Stimulated activated CD4-positive, alpha-beta T cell treated with anti-CD3 and anti-CD28 coated beads, Interleukin-12 subunit alpha, Interleukin-12 subunit beta, amount 100 ng/mL, for 4 hours (primary cell): ENCODE measurements at regions not wholly inside any gene's neighbourhood (a gene's known extent, or its start where the extent isn't known, plus 50 kb on each side); places are given as distances from the start of the nearest gene placed in this dataset.

Experiments
- DNase-seq: peaks from one replicate; pipeline ENCODE4 v3.0.0-alpha.2; 2020

DNA sequence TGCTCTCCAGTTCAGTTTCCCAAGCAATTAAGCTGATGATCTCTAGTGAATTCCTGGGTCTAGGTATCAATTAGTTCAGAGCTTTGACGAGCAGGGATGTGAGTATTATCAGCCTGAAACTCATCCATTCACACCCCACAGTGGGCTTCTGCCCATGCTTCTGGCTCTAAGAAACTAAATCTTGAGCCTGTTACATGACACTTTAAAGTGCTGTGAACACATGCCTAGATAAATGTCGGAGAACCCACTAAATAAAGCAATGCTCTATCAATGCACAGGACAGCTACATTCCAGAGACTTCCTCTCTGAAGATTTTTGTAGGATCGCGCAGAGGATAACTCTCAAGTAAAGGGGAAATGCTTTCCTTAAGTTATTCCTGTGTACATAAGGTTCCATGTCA, 356.5 kb upstream of the TNP1 start:
- DNase-seq, result no peak

DNA sequence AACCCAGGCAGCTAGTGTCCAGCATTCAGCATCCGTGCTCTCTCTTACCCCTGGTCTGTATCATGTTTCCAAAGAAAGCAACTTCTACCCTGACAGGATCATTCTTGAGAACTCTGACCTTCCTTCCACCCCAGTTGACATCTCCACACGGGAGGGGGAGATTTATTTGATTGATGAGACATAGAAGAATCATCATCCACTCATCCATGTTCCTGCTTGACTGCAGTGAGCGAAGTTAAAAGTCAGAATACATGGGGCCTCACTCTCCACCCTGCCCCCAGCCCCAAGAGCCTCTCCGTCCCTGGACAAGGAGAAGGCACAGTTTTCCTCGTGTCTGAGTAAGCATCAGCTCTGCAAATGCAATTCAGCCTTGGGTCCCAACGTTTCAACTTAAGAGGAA, 356.0 kb upstream of the TNP1 start:
- no peak for DNase-seq

DNA sequence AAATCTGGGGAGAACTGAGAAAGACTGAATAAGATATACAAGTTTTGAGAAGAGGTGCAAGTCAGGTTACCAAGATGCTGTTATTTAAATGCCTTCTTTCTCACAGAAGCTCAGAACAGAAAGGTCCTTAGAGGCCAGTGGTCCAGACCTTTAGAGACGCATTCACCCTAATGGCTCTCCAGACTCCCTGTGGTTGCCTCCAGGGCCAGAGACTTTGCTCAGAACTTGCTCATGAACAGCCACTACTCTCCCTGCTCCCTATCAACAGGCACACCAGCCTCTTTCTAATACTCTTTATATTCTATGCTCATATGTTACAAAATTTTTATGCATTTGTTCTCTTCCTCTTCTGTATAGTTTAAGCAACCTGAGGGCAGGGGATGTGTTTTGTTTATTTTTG, 349.0 kb upstream of the TNP1 start:
- DNase-seq, result no peak

DNA sequence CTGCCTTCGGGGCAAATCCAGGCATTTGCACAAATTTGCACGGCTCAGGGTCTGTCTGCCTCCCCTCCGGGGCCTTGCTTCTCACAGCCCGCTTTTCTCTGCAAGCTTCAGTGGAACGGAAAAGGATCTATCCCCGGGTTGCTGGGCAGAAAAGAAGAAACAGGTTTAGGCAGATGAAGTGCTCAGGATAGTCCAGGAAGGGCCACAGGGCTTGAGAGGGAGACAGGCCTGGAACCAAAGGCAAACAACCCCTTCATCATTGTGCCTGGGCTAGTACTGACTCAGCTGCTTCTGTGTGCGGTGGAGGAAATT, 347.8 kb upstream of the TNP1 start:
- DNase-seq, result no peak

DNA sequence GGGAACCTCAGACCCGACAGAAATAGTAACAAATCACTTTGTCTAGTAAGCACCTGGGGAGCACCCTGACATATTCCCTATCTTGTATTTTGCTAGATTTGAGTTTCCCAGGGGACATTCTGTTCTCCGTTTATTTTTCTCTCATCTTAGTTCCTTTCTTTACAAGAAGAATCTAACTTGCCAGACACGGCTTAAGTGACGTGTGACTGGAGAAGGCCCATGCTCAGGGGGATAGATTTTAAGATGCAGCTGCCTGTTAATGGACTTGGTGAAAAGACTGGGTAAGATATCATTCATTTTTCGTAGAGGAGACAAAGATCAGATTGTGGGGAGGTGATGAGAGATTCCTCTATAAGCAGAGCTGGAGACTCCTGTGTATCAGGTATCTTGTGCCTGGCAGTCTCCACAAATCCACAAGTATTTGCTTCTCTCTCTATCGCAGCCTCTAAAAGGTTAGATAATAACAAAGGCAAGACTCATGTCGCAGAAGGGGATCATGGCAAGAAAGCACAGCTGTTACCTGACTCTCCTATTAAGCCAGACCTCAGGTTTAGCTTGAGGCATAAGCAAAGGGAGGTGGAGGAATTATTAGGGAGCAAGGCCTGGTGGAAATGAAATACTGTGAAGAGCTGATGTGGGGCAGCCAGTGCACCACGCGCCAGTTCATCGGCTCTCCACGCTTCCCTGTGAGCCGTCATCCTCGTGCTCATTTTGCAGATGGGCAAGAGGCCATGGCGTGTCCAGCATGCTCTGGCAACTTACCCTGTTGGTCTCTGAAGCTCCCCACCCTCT, 347.2 kb upstream of the TNP1 start:
- no peak for DNase-seq

DNA sequence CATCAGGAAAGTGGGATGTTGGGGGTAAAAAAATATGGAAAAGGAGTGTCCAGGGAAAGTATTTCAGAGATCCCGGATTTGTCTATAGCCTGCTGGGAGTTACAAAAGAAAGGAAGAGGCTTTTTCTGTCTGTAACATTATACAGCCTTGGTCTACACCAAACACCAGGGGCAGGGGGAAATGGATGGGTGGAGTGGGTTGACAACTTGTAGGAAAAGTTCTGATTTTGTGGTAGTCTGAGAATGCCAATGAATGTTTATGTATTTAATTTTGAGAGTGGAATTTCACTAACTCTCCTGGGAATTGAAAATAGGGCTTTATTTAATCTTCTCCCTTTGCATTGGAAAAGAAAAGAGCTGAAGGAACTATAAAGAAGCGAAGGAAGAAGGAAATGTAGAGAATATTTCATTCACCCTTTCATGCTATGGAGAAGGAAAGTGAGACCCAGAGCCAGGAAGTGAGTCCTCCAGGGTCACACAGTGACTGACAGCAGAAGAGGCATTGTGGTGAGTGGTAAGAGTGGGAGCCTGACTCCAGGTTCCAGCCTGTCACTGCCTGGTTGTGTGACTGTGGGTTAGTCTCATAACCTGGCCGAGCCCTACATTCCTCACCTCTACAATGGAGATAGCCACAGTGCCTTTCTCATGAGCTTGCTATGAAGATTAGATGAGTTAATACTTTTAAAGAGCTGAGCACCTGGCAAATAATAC, 346.3 kb upstream of the TNP1 start:
- no peak for DNase-seq

DNA sequence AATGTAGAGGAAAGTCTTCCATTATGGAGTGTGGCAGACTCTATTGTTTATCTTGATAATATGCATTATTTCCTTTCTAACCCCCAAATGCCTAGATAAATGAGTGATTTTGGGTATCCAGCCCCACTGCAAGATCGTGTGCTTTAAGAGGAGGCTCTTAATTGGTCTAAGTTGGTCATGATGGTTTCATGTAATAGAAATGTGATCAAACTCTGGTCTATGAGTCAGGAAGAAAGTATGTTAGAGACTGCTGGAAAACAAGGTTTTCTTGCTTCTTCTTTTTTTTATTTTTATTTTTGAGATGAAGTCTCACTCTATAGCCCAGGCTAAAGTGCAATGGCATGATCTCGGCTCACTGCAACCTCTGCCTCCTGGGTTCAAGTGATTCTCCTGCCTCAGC, 344.5 kb upstream of the TNP1 start:
- DNase-seq, result no peak

DNA sequence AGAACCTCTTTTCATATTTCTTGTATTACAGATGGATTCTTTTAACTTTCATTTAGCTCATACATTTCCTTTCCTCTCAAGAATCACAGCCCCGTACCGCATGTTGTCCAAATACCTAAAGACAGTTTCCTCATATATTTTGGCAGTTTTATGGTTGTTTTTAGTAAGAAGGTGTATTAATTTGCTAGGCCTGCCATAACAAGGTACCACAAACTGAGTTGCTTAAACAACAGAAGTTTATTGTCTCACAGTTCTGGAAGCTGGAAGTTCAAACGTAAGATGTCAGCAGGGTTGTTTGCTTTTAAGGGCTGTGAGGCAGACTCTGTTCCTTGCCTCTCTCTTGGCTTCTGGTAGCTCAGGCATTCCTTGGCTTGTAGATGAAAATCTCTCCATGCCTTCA, 343.2 kb upstream of the TNP1 start:
- no peak for DNase-seq

DNA sequence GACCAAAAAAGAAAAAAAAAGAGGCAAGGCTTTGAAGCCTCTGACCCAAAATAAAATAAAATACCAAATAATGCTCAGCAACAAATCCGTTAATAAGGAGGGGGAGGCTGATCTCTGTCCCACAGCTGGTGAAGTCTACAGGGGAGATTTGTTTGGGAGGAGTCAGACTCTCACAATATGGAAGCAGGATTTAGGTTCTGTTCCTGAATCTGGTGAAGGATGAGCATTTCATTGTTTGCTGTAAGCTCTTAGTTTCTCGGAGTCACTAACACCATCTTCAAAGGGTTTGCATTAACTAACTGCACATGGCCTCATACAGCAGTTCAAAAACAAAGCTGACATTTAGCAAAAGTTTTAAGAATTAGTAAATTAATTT, 339.4 kb upstream of the TNP1 start:
- DNase-seq, result no peak

DNA sequence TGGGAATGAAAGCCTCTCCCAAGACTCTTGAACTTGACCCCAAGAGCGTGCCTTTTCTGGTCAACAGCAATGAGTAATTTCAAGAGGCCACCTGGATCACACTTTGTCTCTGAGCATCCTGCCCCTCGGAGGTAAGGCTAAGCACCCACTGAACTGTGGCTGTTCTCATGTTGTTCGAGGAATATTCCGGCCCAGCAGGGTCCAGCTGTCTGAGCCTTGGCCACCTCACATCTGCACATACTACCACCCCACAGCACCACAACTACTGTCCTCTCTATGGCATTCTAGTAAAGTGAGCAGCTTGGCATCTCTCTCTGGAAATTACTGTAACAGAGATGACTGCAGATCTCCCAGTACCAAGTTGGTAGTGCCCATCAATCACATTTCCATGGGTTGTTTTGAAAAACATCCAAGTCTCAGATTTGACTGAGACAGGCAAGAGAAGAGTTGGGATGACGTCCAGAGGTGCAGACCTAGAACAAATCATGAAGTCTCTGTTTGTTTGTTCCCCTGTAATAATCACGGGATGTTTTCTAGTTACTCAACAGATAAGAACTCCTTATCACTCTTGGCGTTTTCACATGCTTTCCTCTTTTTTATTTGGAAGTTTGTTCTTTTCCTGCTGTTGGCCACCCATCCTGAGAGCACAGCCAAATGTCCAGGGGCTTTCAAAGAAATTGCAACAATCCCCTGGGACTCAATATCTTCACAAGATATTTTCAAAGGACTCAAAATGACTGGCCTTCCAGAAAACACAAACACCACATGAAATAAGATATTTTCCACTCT, 336.0 kb upstream of the TNP1 start:
- no peak for DNase-seq

DNA sequence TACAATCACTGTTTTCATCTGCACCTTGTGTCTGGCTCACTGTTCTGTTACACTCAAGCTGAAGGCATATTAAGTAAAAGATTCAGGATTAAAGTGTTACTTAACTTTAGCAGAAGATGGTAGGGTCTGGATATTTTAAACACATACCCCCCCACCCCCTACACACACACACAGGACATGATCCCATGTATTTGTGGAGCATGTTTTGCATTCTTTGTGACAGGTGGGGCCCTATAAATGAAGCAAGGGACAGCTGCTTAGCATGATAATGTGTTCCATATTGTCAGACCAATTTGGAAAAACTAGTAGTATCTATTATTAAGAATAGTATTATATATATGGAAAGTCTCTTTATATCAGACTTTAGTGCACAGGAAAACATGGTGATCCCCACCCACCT, 335.2 kb upstream of the TNP1 start:
- DNase-seq, result no peak

DNA sequence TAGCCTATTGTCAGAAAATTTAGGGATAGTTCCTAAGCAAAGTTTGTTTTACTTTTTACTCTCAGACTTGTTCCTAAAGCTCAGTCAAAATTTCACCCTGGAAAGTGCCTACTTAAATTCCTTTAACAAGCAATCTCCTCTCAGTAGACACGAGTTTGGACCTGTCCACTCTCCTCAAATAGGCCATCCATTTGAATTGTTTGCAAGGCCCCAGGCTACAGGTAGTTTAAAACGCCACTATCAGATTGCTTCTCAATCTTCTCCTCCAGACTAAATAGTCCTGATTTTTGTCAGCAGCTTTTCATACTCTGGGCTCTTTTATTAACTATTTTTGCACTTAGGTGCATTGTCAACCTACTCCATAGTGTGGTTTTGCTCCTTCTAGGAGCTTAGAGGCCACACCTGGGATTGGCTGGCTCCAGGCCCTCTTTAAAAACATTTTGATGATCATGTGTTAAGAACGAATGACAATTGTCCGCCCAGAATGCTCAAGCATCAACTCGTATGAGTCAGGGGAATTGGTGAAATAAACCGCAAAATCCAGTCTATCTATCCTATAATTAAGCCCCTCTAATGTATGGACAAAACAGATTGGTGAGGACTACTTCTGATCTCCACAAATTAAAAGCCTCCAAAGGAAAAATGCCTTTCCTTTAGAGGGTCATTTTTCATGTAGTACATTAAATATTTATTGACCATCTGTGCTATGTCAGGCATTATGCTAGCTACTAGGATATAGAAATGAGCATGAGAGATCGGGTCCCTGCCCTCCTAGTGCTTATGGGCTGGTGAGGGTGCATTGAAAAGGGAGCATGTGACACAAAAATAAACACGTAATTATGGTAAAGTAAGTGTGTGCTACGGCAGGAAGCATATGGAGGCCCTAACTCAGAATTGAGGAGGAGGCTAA, 333.8 kb upstream of the TNP1 start:
- no peak for DNase-seq

DNA sequence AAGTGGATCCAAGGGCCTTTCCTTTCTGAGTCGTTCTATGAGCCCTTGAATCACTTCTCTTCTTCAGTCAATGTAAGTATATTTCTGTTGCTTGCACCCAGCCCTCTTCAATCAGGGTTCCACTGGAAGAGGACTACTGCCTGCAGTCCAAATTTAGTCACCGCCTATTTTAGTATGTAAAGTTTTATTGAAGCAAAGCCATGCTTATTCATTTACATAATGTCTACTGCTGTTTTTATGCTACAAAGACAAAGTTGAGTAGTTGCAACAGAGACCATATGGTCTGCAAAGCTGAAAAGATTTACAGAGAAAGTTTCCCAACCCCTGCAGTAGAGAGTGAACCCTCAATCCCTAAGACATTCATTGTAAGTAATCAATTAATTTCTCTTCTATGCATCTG, 332.5 kb upstream of the TNP1 start:
- DNase-seq, result no peak

DNA sequence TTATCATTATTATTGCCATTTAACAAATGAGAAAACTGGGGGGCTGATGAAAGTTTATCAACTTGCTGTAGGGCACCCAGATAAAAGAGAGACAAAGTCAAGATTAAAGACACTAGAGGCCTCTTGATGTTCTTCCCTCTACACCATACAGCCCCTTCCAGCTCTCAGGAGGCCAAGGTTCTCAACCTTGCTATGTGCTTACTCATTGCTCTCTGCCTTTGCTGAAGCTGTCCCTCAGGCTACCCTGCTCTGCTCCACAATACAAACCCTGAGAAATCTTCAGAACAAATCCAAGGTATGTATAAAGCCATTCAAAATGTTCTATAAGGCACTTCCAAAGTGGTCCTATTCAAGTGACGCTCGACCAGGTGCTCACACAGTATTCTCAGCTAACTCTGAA, 329.9 kb upstream of the TNP1 start:
- DNase-seq, result no peak

DNA sequence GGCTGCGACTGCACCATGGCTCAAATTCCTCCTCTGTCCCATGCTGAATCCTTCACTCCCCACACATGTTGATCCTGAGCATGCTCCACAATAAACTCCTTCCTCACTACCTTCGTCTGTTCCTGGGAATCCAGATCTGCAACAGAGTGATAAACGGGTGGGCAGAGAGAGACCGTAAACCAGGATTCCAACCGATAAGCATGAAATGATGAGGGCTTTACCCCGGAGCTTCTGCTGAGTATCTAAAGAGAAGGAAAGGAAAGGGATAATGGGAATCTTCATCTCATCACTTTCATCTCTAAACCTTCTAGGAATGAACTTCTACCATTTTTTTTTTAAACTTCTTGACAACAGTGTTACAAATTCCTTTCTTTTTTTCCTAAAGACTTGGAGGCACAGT, 329.3 kb upstream of the TNP1 start:
- no peak for DNase-seq

DNA sequence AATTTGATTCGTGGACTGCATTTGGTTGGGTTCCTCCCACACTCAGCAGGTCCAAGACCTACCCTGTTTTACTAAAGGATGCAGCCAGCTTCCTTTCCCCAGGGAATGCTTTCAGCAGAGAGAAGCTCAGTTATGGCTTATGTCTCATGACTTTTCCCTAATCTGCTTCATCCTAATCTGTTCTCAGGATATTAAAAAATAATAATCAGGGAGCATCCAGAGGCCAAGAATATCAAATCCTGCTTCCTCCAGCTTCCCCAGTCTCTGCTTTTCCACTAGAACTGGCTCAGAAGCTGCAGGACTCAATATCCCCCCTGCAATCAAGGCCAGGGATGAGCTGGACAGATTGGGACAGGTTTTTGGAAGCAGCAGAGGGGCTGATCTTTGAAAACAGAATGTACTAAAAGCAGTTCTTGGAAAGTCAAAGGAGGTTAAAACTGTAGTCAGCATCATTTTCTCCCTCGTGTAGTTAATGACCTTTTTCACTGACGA, 326.9 kb upstream of the TNP1 start:
- no peak for DNase-seq

DNA sequence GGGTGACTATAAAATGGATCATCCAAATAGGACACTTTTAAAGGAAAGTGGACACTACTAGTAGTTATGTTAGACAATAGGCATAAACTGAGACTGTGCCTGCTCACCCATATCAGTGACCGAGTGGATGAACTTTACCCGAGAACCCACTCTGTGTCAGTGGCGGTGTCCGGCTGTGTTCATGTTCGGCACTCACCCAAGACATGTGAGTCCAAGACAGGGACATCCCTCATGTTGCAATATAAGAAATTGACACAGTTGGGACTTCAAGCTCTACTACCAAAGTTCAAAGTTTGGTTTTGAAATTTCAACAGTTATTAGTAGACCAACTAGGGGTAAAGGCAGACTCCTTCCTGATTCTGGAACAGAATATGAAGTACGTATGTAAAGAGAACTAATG, 326.3 kb upstream of the TNP1 start:
- DNase-seq, result no peak

DNA sequence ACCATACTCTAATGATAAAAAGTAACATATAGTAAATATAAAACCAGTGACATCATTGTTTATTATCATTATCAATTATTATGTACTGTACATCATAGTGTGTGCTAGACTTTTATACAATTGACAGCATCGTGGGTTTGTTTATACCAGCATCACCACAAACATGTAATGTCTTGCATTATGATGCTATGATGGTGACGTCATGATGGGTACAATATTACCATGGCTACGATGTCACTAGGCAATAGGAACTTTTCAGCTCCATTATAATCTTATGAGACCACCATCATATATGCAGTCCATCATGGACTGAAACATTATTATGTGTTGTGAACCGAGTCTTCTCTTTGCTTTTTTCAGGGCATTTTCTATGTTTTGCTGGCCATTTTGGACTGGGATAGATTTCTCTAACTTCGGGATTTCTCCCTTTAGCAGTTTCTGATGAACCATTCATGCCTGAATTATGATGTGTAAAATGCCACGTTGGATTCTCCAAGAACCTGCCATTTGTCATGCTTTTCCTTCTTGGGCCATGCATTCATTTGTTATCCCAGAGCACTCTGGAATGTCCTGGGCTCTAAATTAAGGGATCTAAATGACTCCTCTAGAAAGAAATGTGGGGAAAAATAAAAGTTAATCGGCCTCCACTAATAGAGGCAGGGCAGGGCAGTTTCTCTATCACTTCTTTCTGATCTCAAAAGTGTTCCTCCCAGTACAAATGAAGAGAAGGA, 325.6 kb upstream of the TNP1 start:
- no peak for DNase-seq

DNA sequence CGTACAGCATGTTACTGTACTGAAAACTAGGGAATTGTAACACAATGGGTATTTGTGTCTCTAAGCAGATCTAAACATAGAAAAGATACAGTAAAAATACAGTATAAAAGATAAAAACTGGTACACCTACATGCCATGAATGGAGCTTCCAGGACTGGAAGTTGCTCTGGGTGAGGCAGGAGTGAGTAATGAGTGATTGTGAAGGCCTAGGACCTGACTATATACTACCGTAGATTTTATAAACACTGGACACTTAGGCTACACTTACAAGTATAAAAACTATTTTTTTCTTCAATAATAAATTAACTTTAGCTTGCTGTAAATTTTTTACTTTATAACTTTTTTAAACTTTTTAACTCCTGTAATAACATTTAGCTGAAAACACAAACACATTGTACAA, 324.4 kb upstream of the TNP1 start:
- no peak for DNase-seq

DNA sequence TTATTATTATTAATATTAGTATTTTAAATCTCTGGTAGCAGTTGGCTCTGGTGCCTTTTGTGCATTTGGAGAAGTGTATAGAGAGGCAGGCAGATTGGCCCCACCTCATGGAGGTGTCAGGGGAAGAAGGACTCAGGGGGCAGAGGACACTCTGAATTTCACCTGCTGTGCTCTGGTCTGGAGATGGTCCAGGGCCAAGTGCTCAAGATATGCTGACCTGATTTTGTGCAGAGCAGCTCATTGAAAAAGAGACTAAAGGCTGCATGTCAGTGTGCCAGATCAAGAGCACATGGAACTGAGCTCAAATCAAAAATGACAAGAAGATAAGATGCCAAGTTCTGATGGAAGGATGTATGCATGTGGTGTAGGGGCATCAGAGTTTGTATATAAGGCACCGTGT, 323.6 kb upstream of the TNP1 start:
- no peak for DNase-seq

DNA sequence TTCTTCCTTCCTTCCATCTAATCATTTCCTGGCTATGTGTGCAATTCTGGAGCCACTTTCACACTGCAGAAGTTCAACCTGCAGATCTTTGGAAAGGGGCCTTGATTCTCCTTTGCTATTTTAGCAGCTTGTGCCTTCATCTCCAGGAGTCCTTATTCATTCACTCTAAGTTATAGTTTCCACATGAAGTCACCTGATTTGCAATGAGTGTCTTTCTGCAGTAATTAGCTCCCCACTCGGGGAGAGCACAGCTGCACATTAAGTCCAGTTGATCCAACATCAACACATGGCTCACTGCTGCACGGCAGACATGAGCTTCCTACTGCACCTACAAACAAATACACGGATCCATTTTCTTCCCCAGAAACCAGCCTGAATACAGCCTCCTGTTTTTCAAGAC, 323.1 kb upstream of the TNP1 start:
- DNase-seq, result no peak

DNA sequence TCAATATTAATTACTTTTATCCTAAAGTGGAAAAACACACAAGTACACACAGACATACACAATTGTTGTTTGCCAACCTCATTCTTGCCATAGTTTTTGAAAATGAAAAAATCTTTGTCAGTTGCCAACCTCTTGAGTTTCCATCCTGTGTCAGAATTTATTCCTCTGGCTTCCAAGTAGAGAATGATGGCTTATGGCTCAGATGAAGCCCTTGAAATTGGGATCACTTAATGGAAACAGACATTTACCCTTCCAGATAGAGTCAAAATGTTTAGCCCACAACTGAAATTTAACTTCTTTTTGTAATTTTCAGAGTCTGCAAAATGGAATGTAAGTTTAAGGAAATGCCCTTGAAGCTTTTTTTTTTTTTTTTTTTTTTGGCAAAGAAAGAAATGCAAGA, 321.6 kb upstream of the TNP1 start:
- no peak for DNase-seq
